ENCODE measurements at regions not wholly inside any gene's neighbourhood (a gene's known extent, or its start where the extent isn't known, plus 50 kb on each side); places are given as distances from the start of the nearest gene placed in this dataset.
A peak's percentile ranks its signal among the peaks of the same experiment; 100 is the strongest.
"Not testable (repeated sequence)": the region's sequence is repeated elsewhere in the genome, so short reads cannot be mapped to it uniquely, and the experiment has no call there.

GRCh38 chr1:96409087-96409486, 312.5 kb upstream of the PTBP2 start:
- no peak for DNase-seq (ENCODE audit: low read depth in 2 of 2)

- no peak for DNase-seq (ENCODE audit: low read depth in 2 of 2)
Observed at GRCh38 chr1:96409689-96410088, 311.9 kb upstream of the PTBP2 start.

- no peak for DNase-seq (ENCODE audit: low read depth in 2 of 2)
Observed at GRCh38 chr1:96411006-96411405, 310.6 kb upstream of the PTBP2 start.

- no peak for DNase-seq (ENCODE audit: low read depth in 2 of 2)
Observed at GRCh38 chr1:96414598-96414997, 307.0 kb upstream of the PTBP2 start.

- DNase-seq (ENCODE audit: low read depth in 2 of 2) = peak; percentile 96 to 98
Observed at GRCh38 chr1:96416111-96416595, 305.4 kb upstream of the PTBP2 start.

- DNase-seq (ENCODE audit: low read depth in 2 of 2) = no peak
Observed at GRCh38 chr1:96416701-96417444, 304.7 kb upstream of the PTBP2 start.

- DNase-seq (ENCODE audit: low read depth in 2 of 2) = peak in 1 of 2 donors; percentile 12
Observed at GRCh38 chr1:96418969-96419368, 302.6 kb upstream of the PTBP2 start.

- DNase-seq (ENCODE audit: low read depth in 2 of 2) = no peak
Observed at GRCh38 chr1:96424877-96425276, 296.7 kb upstream of the PTBP2 start.

- no peak for DNase-seq (ENCODE audit: low read depth in 2 of 2)
Observed at GRCh38 chr1:96425382-96426129, 296.0 kb upstream of the PTBP2 start.

- no peak for DNase-seq (ENCODE audit: low read depth in 2 of 2)
Observed at GRCh38 chr1:96427616-96428015, 294.0 kb upstream of the PTBP2 start.

GRCh38 chr1:96445302-96445701, 276.3 kb upstream of the PTBP2 start:
- no peak for DNase-seq (ENCODE audit: low read depth in 2 of 2)

- no peak for DNase-seq (ENCODE audit: low read depth in 2 of 2)
Observed at GRCh38 chr1:96464066-96464465, 257.5 kb upstream of the PTBP2 start.

GRCh38 chr1:96464522-96464921, 257.1 kb upstream of the PTBP2 start:
- no peak for DNase-seq (ENCODE audit: low read depth in 2 of 2)

- no peak for DNase-seq (ENCODE audit: low read depth in 2 of 2)
Observed at GRCh38 chr1:96464991-96465390, 256.6 kb upstream of the PTBP2 start.

- no peak for DNase-seq (ENCODE audit: low read depth in 2 of 2)
Observed at GRCh38 chr1:96465441-96465840, 256.1 kb upstream of the PTBP2 start.

GRCh38 chr1:96466842-96467241, 254.7 kb upstream of the PTBP2 start:
- DNase-seq (ENCODE audit: low read depth in 2 of 2) = no peak

- DNase-seq (ENCODE audit: low read depth in 2 of 2) = not testable (repeated sequence)
Observed at GRCh38 chr1:96469726-96470125, 251.9 kb upstream of the PTBP2 start.

GRCh38 chr1:96472471-96472870, 249.1 kb upstream of the PTBP2 start:
- no peak for DNase-seq (ENCODE audit: low read depth in 2 of 2)

GRCh38 chr1:96473791-96474434, 247.7 kb upstream of the PTBP2 start:
- no peak for DNase-seq (ENCODE audit: low read depth in 2 of 2)

GRCh38 chr1:96474985-96475743, 246.4 kb upstream of the PTBP2 start:
- no peak for DNase-seq (ENCODE audit: low read depth in 2 of 2)

- no peak for DNase-seq (ENCODE audit: low read depth in 2 of 2)
Observed at GRCh38 chr1:96475903-96476302, 245.7 kb upstream of the PTBP2 start.

- DNase-seq (ENCODE audit: low read depth in 2 of 2) = no peak
Observed at GRCh38 chr1:96478228-96478627, 243.4 kb upstream of the PTBP2 start.
